ENCODE measurements at regions not wholly inside any gene's neighbourhood (a gene's known extent, or its start where the extent isn't known, plus 50 kb on each side); places are given as distances from the start of the nearest gene placed in this dataset.

- POLR2A ChIA-PET = no interaction called here
- H3K27ac ChIP-seq (ENCODE audit: low read depth, low read length) = no peak overlapping the region
- no peak for DNase-seq (ENCODE audit: low read depth, low spot score)
- CTCF ChIA-PET = interaction anchor here (0.7 kb wide), 1 partner anchor 426 kb away, joined by 3 read pairs; no protein-coding TSS in a partner anchor
- H3K4me3 ChIP-seq (ENCODE audit: low read depth, low read length) = no peak overlapping the region
- no peak for TF ChIP-seq CTCF (IDR thresholded peaks at IDR 0.05; ENCODE audit: low read depth, low read length)
- H3K9me3 ChIP-seq (ENCODE audit: control insufficient read depth, insufficient read depth, low read length) = no peaks in the 10 kb centered on the region
- H3K27me3 ChIP-seq (ENCODE audit: control insufficient read depth, insufficient read depth, low read length) = peaks cover 6% of the 10 kb centered on the region
Measured at GRCh38 chr5:74016373-74016772, 390.4 kb downstream of the ARHGEF28 start.

- Histone ChIP-seq H3K4me3 (ENCODE audit: low read depth, low read length) (no peak overlapping the region), H3K9me3 (ENCODE audit: control insufficient read depth, insufficient read depth, low read length) (no peaks in the 10 kb centered on the region), H3K27ac (ENCODE audit: low read depth, low read length) (no peak overlapping the region), H3K27me3 (ENCODE audit: control insufficient read depth, insufficient read depth, low read length) (peaks cover 2% of the 10 kb centered on the region)
- ChIA-PET POLR2A (no interaction called here), CTCF (interaction anchor here (0.6 to 0.7 kb wide), 2 partner anchors 217 to 426 kb away, joined by 3 to 4 read pairs; no protein-coding TSS in a partner anchor)
- no peak for TF ChIP-seq CTCF (IDR thresholded peaks at IDR 0.05; ENCODE audit: low read depth, low read length)
- DNase-seq (ENCODE audit: low read depth, low spot score) = no peak
Measured at GRCh38 chr5:74015716-74016115, 389.7 kb downstream of the ARHGEF28 start.

GRCh38 chr5:74013222-74013621 lies 387.2 kb downstream of the ARHGEF28 start:
- no peaks in the 10 kb centered on the region for H3K9me3 ChIP-seq (ENCODE audit: control insufficient read depth, insufficient read depth, low read length)
- ChIA-PET POLR2A (no interaction called here), CTCF (no interaction called here)
- DNase-seq (ENCODE audit: low read depth, low spot score) = no peak
- peaks cover 2% of the 10 kb centered on the region for H3K27me3 ChIP-seq (ENCODE audit: control insufficient read depth, insufficient read depth, low read length)
- H3K27ac ChIP-seq (ENCODE audit: low read depth, low read length) = no peak overlapping the region
- H3K4me3 ChIP-seq (ENCODE audit: low read depth, low read length) = no peak overlapping the region
- no peak for TF ChIP-seq CTCF (IDR thresholded peaks at IDR 0.05; ENCODE audit: low read depth, low read length)

GRCh38 chr5:74009502-74009901 lies 383.5 kb downstream of the ARHGEF28 start:
- TF ChIP-seq CTCF (IDR thresholded peaks at IDR 0.05; ENCODE audit: low read depth, low read length) = no peak
- DNase-seq (ENCODE audit: low read depth, low spot score) = no peak
- no peaks in the 10 kb centered on the region for H3K9me3 ChIP-seq (ENCODE audit: control insufficient read depth, insufficient read depth, low read length)
- H3K27ac ChIP-seq (ENCODE audit: low read depth, low read length) = no peak overlapping the region
- no peak overlapping the region for H3K4me3 ChIP-seq (ENCODE audit: low read depth, low read length)
- CTCF ChIA-PET = interaction anchor here (0.6 to 1.0 kb wide), 2 partner anchors 27 to 640 kb away, joined by 3 read pairs; no protein-coding TSS in a partner anchor
- POLR2A ChIA-PET = no interaction called here
- H3K27me3 ChIP-seq (ENCODE audit: control insufficient read depth, insufficient read depth, low read length) = peaks cover 2% of the 10 kb centered on the region

- CTCF ChIA-PET = no interaction called here
Measured at GRCh38 chr5:74007193-74007592, 381.2 kb downstream of the ARHGEF28 start.

More at GRCh38 chr5:74007193-74007592, 381.2 kb downstream of the ARHGEF28 start:
- H3K27me3 ChIP-seq (ENCODE audit: control insufficient read depth, insufficient read depth, low read length) = no peaks in the 10 kb centered on the region
- no peak for TF ChIP-seq CTCF (IDR thresholded peaks at IDR 0.05; ENCODE audit: low read depth, low read length)
- no peak overlapping the region for H3K27ac ChIP-seq (ENCODE audit: low read depth, low read length)
- no peaks in the 10 kb centered on the region for H3K9me3 ChIP-seq (ENCODE audit: control insufficient read depth, insufficient read depth, low read length)
- DNase-seq (ENCODE audit: low read depth, low spot score) = no peak
- no peak overlapping the region for H3K4me3 ChIP-seq (ENCODE audit: low read depth, low read length)
- POLR2A ChIA-PET = no interaction called here
